NCI-H748 (cell line): ENCODE measurements at regions not wholly inside any gene's neighbourhood (a gene's known extent, or its start where the extent isn't known, plus 50 kb on each side); places are given as distances from the start of the nearest gene placed in this dataset.
A peak's percentile ranks its signal among the peaks of the same experiment; 100 is the strongest.

ENCODE experiments used
- DNase-seq: peaks from one replicate; lab custom pipeline; 2025; ENCODE audit not compliant: unreplicated experiment; lab: John Stamatoyannopoulos, UW

DNA sequence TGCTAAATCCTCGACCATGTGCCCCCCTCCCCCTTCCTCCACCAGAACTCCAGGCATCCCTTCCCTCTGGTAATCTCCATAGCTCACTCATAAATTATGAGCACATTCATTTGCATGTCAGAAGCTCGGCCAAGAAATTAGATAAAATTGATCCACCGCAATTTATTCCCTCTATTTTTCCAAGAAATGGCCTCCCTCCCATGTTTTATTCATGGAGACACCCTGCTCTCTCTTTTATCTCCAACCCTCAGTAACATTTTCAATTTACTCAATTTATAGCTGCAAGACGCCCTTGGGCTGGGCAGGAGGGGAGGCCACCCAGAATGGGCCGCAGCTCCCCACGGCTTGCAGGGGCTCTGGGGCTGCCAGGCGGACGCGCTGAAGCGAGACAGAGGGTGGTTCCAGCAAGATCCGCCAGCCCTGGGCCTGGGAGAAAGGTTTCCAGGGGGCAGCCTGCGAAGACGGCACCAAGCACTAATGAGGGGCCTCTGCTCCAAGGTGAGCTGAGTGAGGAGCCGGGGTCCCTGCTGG is 54.7 kb upstream of the ZNF423 start:
- DNase-seq: no peak

DNA sequence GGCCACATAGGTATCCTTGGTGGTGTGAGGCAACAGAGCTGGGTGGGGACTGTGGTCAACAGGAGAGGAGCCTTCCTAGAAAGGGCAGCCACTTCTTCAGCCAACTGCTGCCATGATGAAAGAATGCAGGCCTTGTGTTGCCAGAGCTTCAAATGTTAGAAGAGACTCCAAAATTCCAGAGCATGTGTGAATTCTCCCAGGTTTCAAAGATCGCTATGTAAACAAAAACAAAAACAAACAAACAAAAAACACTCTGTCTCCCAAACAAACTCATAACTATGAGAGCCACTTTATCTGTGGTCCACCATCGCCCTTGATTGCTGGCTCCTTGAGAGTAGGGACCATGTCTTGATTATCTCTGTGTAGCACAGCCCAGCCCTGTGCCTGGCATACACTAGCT is 55.5 kb upstream of the ZNF423 start:
- no peak for DNase-seq

- DNase-seq: no peak
These were observed 56.8 kb upstream of the ZNF423 start for GRCh38 chr16:49912721-49913120.

GRCh38 chr16:49913720-49914119 is 57.8 kb upstream of the ZNF423 start:
- DNase-seq: no peak

- DNase-seq: no peak
These were observed 58.7 kb upstream of the ZNF423 start for GRCh38 chr16:49914657-49915056.

DNA sequence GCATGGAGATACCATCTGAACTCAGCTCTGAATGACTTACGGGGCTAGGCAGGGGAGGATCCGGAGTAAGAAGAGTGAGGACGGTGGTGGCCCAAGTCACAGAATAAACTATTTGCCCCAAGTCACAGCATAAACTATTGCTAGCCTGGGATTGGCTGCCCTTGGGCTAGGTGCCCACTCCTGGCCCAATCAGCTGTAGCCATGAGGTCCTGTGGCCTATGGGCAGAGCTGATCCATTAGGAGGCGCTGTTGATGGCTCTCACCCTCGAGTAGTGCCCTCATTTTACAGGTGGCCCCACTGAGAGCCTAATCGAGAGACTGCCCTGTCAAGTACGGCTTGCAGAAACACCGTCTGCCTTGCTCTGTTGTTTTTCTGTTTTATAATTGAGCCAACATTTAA is 62.3 kb upstream of the ZNF423 start:
- no peak for DNase-seq

DNA sequence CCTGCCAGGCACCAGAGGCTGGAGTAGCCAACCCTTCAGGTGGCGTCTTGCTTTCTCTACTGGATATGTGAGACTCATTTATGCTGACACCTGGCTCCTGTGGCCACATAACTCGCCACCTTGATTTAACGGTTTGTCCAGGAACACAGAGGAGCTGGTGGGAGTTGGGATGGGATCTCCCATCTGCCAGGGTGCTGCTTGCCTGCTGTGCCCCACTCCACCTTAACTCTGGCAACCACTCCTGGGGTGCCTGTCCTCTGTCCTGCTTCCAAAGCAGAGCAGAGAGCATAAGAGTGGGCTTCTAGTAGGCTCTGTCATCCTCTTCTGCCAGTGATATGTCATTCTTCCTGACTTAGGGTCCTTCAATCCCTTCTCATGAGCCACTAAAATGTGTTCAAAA is 63.4 kb upstream of the ZNF423 start:
- no peak for DNase-seq

GRCh38 chr16:49920397-49920796 is 64.5 kb upstream of the ZNF423 start:
- no peak for DNase-seq

DNA sequence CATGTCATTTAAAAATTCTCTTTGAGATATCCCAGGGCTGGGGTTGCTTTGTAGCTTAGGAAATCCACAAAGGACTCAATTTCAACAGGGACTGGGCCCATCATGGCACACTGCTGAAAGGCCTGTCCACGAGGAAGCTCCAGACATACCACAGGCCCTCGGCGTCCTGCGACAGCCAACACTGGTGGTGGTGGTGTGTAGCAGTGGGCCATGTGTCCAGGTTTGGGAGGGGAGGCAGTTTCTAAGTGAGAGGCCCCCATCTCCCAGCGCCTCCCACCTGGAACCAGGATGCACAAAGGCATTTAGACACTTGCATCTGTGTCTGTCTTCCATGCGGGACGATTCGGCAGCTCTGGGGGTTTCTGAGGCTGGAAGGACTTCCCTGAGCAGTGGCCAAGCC is 65.2 kb upstream of the ZNF423 start:
- no peak for DNase-seq

DNA sequence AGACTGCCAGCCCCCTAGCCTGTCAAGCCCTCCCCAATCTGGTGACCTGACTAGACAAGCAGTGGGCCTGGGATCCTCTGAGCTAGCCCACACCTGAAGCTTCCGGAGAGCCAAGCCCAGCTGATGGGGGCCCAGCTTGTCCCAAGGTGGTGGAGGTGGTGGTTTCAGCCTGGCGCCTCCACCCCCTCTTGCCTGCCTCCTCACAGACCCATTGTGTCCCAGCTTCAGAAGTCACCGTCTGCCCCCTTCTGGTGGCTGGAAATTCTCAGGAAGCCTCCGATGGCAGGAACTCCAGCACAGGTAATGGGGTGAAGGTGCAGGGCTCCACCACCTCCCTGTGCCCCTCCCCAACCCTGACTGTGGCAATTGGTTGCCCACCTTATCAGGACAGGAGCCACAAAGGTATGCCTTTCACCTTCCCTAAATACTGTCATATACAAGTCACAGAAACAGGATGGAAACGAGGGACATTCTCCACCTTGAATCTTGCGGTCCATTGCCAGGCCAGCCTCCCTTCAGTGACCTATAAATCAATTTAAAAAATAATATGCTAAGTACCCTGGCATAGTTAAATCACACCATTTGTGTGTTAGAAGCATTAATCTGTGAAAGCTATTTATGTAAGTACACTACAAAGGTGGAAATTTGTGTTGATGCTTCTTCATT is 66.0 kb upstream of the ZNF423 start:
- DNase-seq: peak; percentile 65

DNA sequence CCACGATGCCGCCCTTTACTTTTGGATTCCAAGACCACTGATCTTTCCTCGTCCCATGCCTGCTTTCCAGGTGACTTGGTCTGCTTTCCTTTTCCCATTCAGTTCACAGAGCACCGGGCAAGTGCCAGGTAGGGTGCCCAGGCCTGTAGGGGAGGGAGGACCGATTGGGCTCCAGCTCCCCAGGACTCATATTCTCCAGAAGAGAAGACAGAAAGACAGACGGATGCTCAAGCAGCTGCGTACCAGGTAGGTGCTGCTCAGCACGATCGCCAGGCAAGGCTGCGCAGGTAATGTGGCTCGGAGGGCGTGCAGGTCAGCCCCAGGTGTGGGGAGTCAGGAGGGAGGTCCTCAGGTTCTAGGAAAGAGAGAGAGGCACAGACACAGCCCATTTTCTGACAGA is 67.5 kb upstream of the ZNF423 start:
- DNase-seq: no peak

DNA sequence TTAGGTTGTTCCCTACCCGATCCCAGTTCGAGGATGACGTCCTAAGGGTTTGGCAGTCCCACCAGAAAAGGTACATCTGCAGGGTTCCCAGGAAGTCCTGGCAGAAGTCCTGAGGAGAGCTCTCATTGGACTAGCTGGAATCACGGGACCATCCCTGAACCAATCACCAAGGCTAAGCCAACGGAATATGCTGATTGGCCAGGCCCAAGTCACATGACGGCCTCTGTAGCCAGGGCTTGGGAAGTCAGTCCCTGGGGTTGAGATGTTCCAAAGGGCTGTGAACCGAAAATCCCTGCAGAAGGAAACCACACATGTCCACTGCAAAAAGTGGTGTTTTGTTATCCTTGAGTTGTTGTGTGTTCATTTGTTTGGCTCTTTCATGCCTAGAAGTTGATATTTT is 68.2 kb upstream of the ZNF423 start:
- DNase-seq: peak; percentile 4

DNA sequence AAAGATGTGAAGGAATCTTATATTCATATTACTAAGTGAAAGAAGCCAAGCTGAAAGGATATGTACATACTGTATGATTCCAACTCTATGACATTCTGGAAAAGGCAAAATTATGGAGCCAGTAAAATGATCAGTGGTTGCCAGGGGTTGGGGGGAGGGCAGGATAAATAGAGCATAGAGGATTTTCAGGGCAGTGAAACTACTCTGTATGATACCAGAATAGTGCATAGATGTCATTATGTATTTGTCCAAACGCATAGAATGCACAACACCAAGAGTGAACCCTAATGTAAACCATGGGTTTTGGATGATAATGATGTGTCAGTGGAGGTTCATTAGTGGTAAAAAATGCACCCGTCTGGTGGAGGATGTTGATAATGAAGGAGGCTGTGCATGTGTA is 71.0 kb upstream of the ZNF423 start:
- DNase-seq: no peak

DNA sequence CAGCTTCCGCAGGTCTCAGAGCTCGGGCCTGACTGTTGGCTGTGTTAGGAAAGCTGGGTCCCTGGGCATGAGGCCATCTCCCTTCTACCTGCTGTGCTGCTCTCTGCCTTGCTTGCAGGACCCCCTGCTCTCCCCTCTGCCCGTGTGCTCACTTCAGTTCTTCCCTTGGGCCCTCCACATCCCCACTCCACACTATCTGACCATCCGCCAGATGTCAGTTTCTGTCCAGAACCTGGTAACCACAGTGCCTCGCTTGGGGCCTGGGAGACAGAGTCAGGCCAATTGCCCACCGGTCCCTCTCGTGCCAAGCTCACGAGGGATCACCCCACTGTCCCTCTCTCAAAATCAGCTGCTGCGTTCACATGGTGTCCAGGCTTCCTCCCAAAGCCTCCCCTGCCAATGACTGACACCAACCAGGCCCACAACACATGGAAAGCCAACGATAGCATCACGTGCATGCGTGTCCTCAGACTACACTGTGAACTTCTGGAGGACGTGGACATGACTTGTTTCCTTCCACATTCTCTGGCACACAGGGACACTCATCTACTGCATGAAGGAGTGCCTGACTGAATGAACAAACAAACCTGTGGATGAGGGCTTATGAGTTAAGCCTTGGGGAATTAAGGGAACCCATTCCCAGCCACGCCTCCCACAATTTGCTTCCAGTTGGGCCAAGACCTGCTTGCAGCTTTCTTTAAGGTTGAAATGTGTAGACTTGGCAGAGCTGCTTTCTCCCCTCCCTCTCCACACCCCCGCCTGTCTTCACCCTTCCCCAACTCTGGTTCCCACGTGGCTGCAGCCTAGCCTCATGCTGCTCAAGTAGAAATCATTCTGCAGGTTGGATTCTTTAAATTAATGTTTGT is 72.5 kb upstream of the ZNF423 start:
- no peak for DNase-seq

DNA sequence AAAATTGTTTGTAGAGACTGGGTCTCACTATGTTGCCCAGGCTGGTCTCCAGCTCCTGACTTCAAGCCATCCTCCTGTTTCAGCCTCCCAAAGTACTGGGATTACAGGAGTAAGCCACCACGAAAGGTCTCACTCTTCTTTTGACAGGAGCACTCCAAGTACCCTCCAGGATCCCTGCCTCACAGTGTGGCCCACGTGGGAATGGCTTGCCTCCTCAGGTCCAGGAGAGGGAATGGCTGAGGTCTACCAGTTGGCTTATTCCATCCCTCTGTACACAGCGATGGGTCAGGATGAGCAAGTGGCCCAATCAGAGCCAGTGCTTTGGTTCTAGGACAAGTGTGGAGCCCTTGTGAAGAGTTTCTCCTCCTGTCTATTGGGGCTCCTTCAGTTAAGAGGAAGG is 73.7 kb upstream of the ZNF423 start:
- no peak for DNase-seq

GRCh38 chr16:49930841-49931240 is 74.9 kb upstream of the ZNF423 start:
- DNase-seq: no peak

- DNase-seq: no peak
These were observed 75.4 kb upstream of the ZNF423 start for GRCh38 chr16:49931266-49931665.

DNA sequence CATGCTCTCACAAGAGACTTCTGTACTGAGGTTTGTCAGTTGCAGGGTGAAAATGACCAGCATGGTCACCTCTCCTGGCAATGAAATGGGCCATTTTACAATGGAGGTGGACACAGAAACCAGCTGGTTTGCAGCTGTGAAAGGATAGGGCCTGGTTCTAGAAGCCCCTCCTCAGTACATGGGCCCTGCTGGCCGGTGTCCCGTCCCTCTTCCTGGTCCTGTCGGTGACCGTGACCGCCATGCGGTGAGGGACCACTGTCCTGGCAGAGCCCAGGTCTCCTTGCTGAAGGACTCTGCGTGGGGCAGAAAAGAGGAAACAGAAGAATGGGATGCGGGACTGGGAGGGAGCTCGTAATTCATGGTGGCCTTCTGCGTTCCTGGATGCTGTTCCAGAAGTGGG is 76.0 kb upstream of the ZNF423 start:
- DNase-seq: no peak

DNA sequence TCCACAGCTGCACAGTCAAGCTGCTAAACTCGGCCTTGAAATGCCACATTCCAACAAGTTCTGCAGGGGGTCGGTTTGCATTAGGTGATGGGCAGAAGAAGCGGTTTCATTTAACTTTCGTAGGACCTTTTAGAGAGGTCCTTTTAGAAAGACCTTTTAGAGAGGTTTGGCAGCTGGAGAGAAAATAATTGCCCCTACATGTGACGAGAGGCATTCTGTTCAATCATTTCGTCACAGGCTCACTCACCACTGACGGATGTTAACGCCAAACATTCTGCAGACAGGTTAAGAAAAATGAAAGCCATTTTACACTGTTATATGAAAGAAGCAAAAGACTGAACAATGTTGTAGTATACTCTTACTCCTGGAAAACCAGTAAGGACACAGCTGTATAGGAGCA is 76.5 kb upstream of the ZNF423 start:
- no peak for DNase-seq

GRCh38 chr16:49932946-49933345 is 77.0 kb upstream of the ZNF423 start:
- no peak for DNase-seq

GRCh38 chr16:49936791-49937190 is 80.9 kb upstream of the ZNF423 start:
- no peak for DNase-seq

- no peak for DNase-seq
These were observed 82.0 kb upstream of the ZNF423 start for GRCh38 chr16:49937886-49938285.
